ENCODE measurements at regions not wholly inside any gene's neighbourhood (a gene's known extent, or its start where the extent isn't known, plus 50 kb on each side); places are given as distances from the start of the nearest gene placed in this dataset.

GRCh38 chr2:15773204-15773603, 167.1 kb upstream of the MYCN start:
- Histone ChIP-seq H3F3A (ENCODE audit: insufficient read depth, low read length) (no peaks in the 10 kb centered on the region), H3K79me2 (ENCODE audit: low read length) (no peaks in the 10 kb centered on the region), H3K27ac (ENCODE audit: low read length) (no peak overlapping the region), H3K9ac (ENCODE audit: low read length) (no peak overlapping the region), H3K4me1 (ENCODE audit: low read length) (no peaks in the 10 kb centered on the region), H3K36me3 (replicated peaks; ENCODE audit: insufficient read depth, low read length) (no peaks in the 10 kb centered on the region), H3K27me3 (replicated peaks; ENCODE audit: insufficient read depth, low read length) (no peaks in the 10 kb centered on the region), H3K9me2 (replicated peaks; ENCODE audit: insufficient read depth, low read length) (no peaks in the 10 kb centered on the region), H3K4me2 (ENCODE audit: low read depth, low read length) (no peak overlapping the region), H2AFZ (ENCODE audit: low read length) (no peak overlapping the region), H3K4me3 (ENCODE audit: low read length) (no peak overlapping the region), H3K9me3 (replicated peaks; ENCODE audit: insufficient read depth, low read length) (no peaks in the 10 kb centered on the region), H4K20me1 (ENCODE audit: insufficient read depth, low read length) (no peaks in the 10 kb centered on the region)
- no peak for DNase-seq
- TF ChIP-seq EZH2 (optimal IDR thresholded peaks at IDR 0.05; ENCODE audit: low read depth, low read length), result no peak
- no peak for TF ChIP-seq CTCF (IDR thresholded peaks at IDR 0.05; ENCODE audit: low read length)
- TF ChIP-seq EZH2phosphoT487 (IDR thresholded peaks at IDR 0.05; ENCODE audit: low read length), result no peak

DNA sequence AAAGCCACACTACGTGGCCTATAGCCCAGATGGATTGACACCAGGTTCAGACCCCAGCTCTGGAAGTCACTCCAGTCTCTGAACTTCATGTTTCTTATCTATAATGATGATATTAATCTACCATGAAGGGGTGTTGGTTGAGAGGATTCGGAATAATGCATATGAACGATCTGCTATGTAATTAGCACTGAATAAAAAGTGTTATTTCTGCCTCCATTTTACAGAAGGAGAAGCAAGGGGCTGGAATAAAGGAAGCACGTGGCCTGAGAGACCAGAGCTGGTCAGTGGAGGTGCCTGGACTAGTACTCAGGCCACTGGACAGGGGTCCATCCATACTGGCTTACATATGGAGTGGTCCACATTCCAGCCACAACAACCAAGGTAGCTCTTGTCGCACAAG, 166.5 kb upstream of the MYCN start:
- Histone ChIP-seq H4K20me1 (ENCODE audit: insufficient read depth, low read length) (no peaks in the 10 kb centered on the region), H3K9ac (ENCODE audit: low read length) (no peak overlapping the region), H3K9me3 (replicated peaks; ENCODE audit: insufficient read depth, low read length) (no peaks in the 10 kb centered on the region), H3K4me2 (ENCODE audit: low read depth, low read length) (no peak overlapping the region), H3F3A (ENCODE audit: insufficient read depth, low read length) (no peaks in the 10 kb centered on the region), H3K36me3 (replicated peaks; ENCODE audit: insufficient read depth, low read length) (no peaks in the 10 kb centered on the region), H3K27ac (ENCODE audit: low read length) (no peak overlapping the region), H3K79me2 (ENCODE audit: low read length) (no peaks in the 10 kb centered on the region), H3K4me3 (ENCODE audit: low read length) (no peak overlapping the region), H3K4me1 (ENCODE audit: low read length) (no peaks in the 10 kb centered on the region), H2AFZ (ENCODE audit: low read length) (no peak overlapping the region), H3K9me2 (replicated peaks; ENCODE audit: insufficient read depth, low read length) (no peaks in the 10 kb centered on the region), H3K27me3 (replicated peaks; ENCODE audit: insufficient read depth, low read length) (no peaks in the 10 kb centered on the region)
- no peak for DNase-seq
- TF ChIP-seq EZH2 (optimal IDR thresholded peaks at IDR 0.05; ENCODE audit: low read depth, low read length) (no peak), CTCF (IDR thresholded peaks at IDR 0.05; ENCODE audit: low read length) (no peak), EZH2phosphoT487 (IDR thresholded peaks at IDR 0.05; ENCODE audit: low read length) (no peak)

DNA sequence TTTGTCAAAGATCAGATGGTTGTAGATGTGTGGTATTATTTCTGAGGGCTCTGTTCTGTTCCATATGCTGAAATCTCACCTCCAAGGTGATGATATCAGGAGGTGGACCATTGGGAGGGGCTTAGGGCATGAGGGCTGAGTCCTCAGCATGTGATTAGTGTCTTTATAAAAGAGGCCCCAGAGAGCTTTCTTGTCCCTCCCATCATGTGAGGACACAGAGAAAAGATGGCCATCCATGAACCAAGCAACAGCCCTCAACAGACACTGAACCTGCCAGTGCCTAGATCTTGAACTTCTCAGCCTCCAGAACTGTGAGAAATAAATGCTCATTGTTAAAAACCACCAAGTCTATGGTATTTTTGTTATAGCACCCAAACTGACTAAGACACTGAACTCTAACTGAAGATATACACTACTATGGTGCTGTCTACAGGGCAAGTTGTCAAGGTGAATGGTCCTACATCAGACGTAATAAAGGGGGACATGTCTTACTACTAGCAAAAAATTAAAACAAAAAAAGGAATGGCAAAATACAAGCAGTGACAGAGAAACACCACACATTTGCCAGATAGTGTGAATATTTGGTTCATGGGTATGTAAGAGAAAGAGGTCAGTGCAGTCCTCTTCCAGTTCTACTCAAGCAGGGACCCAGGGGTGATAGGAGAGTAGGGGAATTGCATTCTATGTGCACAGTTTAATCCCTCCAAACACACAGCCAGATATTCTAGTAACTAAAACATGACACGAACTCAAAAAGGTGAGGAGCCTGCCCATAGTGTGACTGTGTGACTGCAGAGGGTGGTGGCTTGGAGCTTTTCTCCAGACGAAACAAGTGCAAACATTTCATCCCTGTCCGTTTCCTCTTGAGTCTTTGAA, 164.4 kb upstream of the MYCN start:
- H3K9me3 ChIP-seq (replicated peaks; ENCODE audit: insufficient read depth, low read length), result no peaks in the 10 kb centered on the region
- no peak overlapping the region for H2AFZ ChIP-seq (ENCODE audit: low read length)
- TF ChIP-seq EZH2 (optimal IDR thresholded peaks at IDR 0.05; ENCODE audit: low read depth, low read length), result no peak
- no peak for TF ChIP-seq CTCF (IDR thresholded peaks at IDR 0.05; ENCODE audit: low read length)
- no peak for TF ChIP-seq EZH2phosphoT487 (IDR thresholded peaks at IDR 0.05; ENCODE audit: low read length)
- H3K9ac ChIP-seq (ENCODE audit: low read length), result no peak overlapping the region
- DNase-seq, result no peak
- no peak overlapping the region for H3K4me2 ChIP-seq (ENCODE audit: low read depth, low read length)
- no peaks in the 10 kb centered on the region for H3K27me3 ChIP-seq (replicated peaks; ENCODE audit: insufficient read depth, low read length)
- H3F3A ChIP-seq (ENCODE audit: insufficient read depth, low read length), result no peaks in the 10 kb centered on the region
- no peaks in the 10 kb centered on the region for H3K79me2 ChIP-seq (ENCODE audit: low read length)
- no peaks in the 10 kb centered on the region for H3K9me2 ChIP-seq (replicated peaks; ENCODE audit: insufficient read depth, low read length)
- no peak overlapping the region for H3K4me3 ChIP-seq (ENCODE audit: low read length)
- no peaks in the 10 kb centered on the region for H3K4me1 ChIP-seq (ENCODE audit: low read length)
- no peaks in the 10 kb centered on the region for H3K36me3 ChIP-seq (replicated peaks; ENCODE audit: insufficient read depth, low read length)
- no peak overlapping the region for H3K27ac ChIP-seq (ENCODE audit: low read length)
- H4K20me1 ChIP-seq (ENCODE audit: insufficient read depth, low read length), result no peaks in the 10 kb centered on the region
